ENCODE measurements at regions not wholly inside any gene's neighbourhood (a gene's known extent, or its start where the extent isn't known, plus 50 kb on each side); places are given as distances from the start of the nearest gene placed in this dataset.

GRCh38 chr6:87968435-87969278 lies 79.0 kb upstream of the SPACA1 start:
- TF ChIP-seq CTCF (conservative IDR thresholded peaks at IDR 0.05 in 1 of 2, IDR thresholded peaks at IDR 0.05 in 1 of 2; ENCODE audit: low read depth in 1 of 2, low read length in 2 of 2) (no peak), EZH2 (IDR thresholded peaks at IDR 0.05; ENCODE audit: low read length, missing control alignments) (no peak)
